ENCODE measurements at regions not wholly inside any gene's neighbourhood (a gene's known extent, or its start where the extent isn't known, plus 50 kb on each side); places are given as distances from the start of the nearest gene placed in this dataset.

- H3K27ac Mint-ChIP-seq = no peak overlapping the region
Observed at GRCh38 chr2:203802342-203803052, 65.1 kb upstream of the CTLA4 start.

More at GRCh38 chr2:203802342-203803052, 65.1 kb upstream of the CTLA4 start:
- Histone ChIP-seq H2BK5ac (ENCODE audit: insufficient read length, low read length) (no peak overlapping the region), H3K4ac (ENCODE audit: low read depth, low read length) (no peak overlapping the region), H3K4me2 (ENCODE audit: insufficient read depth, insufficient read length, low read length) (no peak overlapping the region), H2BK15ac (ENCODE audit: low read depth, low read length) (no peak overlapping the region), H4K20me1 (ENCODE audit: control insufficient read depth, insufficient read depth, insufficient read length) (no peaks in the 10 kb centered on the region), H3K18ac (ENCODE audit: insufficient read length, low read depth, low read length) (no peak overlapping the region), H3K9me3 (ENCODE audit: control insufficient read depth, low read depth, low read length) (no peaks in the 10 kb centered on the region), H3K79me2 (ENCODE audit: insufficient read depth, low read length) (no peaks in the 10 kb centered on the region), H2BK12ac (ENCODE audit: insufficient read length, low read depth, low read length) (no peak overlapping the region), H3K23me2 (ENCODE audit: insufficient read length, low read depth, low read length, poor library complexity, severe bottlenecking) (no peaks in the 10 kb centered on the region), H3K79me1 (ENCODE audit: insufficient read depth, low read depth, low read length, poor library complexity, severe bottlenecking) (no peaks in the 10 kb centered on the region), H4K91ac (ENCODE audit: insufficient read length, low read depth, low read length) (no peak overlapping the region), H3K9ac (ENCODE audit: extremely low read depth, insufficient read length, low read length) (no peak overlapping the region), H2AFZ (ENCODE audit: low read length) (no peak overlapping the region), H3T11ph (ENCODE audit: low read length) (no peak overlapping the region), H2BK20ac (ENCODE audit: low read depth, low read length, poor library complexity, severe bottlenecking) (no peak overlapping the region), H3K4me1 (ENCODE audit: insufficient read depth, low read length) (no peaks in the 10 kb centered on the region; the same call in 1 of the 2 replicates), H2BK120ac (ENCODE audit: low read depth, low read length, poor library complexity, severe bottlenecking) (no peak overlapping the region), H3K27me3 (ENCODE audit: insufficient read depth, low read length) (no peaks in the 10 kb centered on the region), H3K14ac (ENCODE audit: insufficient read depth, low read length) (no peak overlapping the region), H3K27ac (ENCODE audit: insufficient read length, low read depth, low read length) (no peak overlapping the region), H3K23ac (ENCODE audit: insufficient read length, low read depth, low read length) (no peak overlapping the region), H3K56ac (ENCODE audit: insufficient read length, low read depth, low read length) (no peak overlapping the region), H4K8ac (replicated peaks; ENCODE audit: insufficient read length, low read depth, low read length) (no peak overlapping the region), H2AK5ac (ENCODE audit: insufficient read length, low read length) (no peak overlapping the region), H4K5ac (ENCODE audit: insufficient read length, low read depth, low read length) (no peak overlapping the region)
- no peaks in the 10 kb centered on the region for H3K27me3 Mint-ChIP-seq (ENCODE audit: low read depth)
- DNase-seq = no peak
- H3K9me3 Mint-ChIP-seq = peaks cover 0 to 9% of the 10 kb centered on the region in 2 experiments; a peak in 3 of 5 replicates
- H3K36me3 Mint-ChIP-seq (ENCODE audit: insufficient read depth in 1 of 3, low read depth in 3 of 3) = peaks cover 0 to 10% (median 3%) of the 10 kb centered on the region in 3 experiments; a peak in 3 of 7 replicates
- H3K4me3 Mint-ChIP-seq = no peak overlapping the region
- TF ChIP-seq CTCF (conservative IDR thresholded peaks at IDR 0.05) = no peak
- WGBS (ENCODE audit: extremely low coverage, insufficient read length, low lambda C conversion rate) = no CpG with 5 or more reads among the region's 7 CpGs
- H3K4me1 Mint-ChIP-seq = peaks cover 0 to 7% of the 10 kb centered on the region in 2 experiments; a peak in 2 of 4 replicates

Data from H9 (cell line).